C4-2B (cell line): ENCODE measurements at regions not wholly inside any gene's neighbourhood (a gene's known extent, or its start where the extent isn't known, plus 50 kb on each side); places are given as distances from the start of the nearest gene placed in this dataset.

Experiments
- ZFX ChIP-seq: fragments of 450-650 bp; IDR thresholded peaks from 2 replicates; pipeline ENCODE4 v1.6.1; 2017
- TF ChIP-seq, protein P1 (sequence below): fragments of 450-650 bp; conservative IDR thresholded peaks from 2 replicates; pipeline ENCODE4 v1.5.1; 2017; ENCODE audit warnings: mild to moderate bottlenecking

DNA sequence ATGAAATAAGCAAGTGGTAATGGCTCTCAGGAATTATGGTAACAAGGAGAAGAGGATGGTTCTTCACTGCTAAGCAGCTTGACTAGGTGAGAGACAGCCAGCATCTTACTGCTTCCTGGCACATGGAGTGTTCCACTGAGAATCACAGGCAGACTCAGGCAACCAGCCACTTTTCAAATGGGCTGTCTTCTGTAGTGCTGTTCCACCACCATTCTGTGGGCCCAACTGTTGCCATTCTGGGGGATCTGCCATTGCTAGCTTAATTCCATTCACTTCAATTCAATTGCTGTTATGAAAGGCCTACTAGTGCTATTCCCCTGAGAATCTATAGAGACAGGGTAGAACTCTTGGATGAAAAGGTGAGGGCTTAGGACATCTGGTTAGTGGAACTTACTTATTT lies 341.9 kb downstream of the KCNRG start:
- TF ChIP-seq, protein P1, sequence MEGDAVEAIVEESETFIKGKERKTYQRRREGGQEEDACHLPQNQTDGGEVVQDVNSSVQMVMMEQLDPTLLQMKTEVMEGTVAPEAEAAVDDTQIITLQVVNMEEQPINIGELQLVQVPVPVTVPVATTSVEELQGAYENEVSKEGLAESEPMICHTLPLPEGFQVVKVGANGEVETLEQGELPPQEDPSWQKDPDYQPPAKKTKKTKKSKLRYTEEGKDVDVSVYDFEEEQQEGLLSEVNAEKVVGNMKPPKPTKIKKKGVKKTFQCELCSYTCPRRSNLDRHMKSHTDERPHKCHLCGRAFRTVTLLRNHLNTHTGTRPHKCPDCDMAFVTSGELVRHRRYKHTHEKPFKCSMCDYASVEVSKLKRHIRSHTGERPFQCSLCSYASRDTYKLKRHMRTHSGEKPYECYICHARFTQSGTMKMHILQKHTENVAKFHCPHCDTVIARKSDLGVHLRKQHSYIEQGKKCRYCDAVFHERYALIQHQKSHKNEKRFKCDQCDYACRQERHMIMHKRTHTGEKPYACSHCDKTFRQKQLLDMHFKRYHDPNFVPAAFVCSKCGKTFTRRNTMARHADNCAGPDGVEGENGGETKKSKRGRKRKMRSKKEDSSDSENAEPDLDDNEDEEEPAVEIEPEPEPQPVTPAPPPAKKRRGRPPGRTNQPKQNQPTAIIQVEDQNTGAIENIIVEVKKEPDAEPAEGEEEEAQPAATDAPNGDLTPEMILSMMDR = no peak
- no peak for TF ChIP-seq ZFX
